SK-N-MC (cell line): ENCODE measurements at regions not wholly inside any gene's neighbourhood (a gene's known extent, or its start where the extent isn't known, plus 50 kb on each side); places are given as distances from the start of the nearest gene placed in this dataset.

Source experiments
- EZH2 ChIP-seq: fragments of 200-600 bp; sonication (generic); IDR thresholded peaks from one replicate; pipeline ENCODE4 v1.6.1; 2017; ENCODE audit warnings: antibody characterized with exemption
- FOXP2 ChIP-seq: optimal IDR thresholded peaks from 2 replicates; pipeline ENCODE3; 2011; ENCODE audit warnings: mild to moderate bottlenecking, moderate library complexity; ENCODE audit not compliant: insufficient read depth; ENCODE audit errors: extremely low read length, control extremely low read depth

DNA sequence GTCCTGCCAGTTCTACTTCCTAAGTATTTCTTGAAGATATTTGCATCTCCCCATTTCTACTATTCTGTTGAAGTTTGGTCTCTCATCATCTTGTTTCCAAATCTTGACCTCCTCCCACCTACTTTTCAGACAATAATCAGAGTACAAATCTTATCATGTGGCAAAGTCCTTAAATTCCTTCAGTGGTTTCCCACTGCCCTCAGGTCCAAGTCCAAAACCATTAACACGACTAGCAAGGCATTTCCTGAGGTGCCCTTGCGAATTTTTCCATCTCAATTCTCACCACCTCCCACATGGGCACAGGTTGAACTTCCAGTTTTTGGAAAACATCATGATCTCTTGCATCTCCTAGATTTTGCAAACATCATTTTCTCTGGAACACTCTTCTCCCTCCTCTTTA, 97.2 kb upstream of the CDK1 start:
- TF ChIP-seq FOXP2 (no peak), EZH2 (no peak)
